ENCODE measurements at regions not wholly inside any gene's neighbourhood (a gene's known extent, or its start where the extent isn't known, plus 50 kb on each side); places are given as distances from the start of the nearest gene placed in this dataset.

- no peak for DNase-seq (ENCODE audit: low read depth)
Observed at GRCh38 chr2:217193431-217194340, 333.8 kb upstream of the TNP1 start.

- DNase-seq (ENCODE audit: low read depth) = no peak
Observed at GRCh38 chr2:217192366-217192765, 332.5 kb upstream of the TNP1 start.

DNA sequence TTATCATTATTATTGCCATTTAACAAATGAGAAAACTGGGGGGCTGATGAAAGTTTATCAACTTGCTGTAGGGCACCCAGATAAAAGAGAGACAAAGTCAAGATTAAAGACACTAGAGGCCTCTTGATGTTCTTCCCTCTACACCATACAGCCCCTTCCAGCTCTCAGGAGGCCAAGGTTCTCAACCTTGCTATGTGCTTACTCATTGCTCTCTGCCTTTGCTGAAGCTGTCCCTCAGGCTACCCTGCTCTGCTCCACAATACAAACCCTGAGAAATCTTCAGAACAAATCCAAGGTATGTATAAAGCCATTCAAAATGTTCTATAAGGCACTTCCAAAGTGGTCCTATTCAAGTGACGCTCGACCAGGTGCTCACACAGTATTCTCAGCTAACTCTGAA lies 329.9 kb upstream of the TNP1 start:
- peak; percentile 28 for DNase-seq (ENCODE audit: low read depth)

DNA sequence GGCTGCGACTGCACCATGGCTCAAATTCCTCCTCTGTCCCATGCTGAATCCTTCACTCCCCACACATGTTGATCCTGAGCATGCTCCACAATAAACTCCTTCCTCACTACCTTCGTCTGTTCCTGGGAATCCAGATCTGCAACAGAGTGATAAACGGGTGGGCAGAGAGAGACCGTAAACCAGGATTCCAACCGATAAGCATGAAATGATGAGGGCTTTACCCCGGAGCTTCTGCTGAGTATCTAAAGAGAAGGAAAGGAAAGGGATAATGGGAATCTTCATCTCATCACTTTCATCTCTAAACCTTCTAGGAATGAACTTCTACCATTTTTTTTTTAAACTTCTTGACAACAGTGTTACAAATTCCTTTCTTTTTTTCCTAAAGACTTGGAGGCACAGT lies 329.3 kb upstream of the TNP1 start:
- no peak for DNase-seq (ENCODE audit: low read depth)

GRCh38 chr2:217186668-217187159 lies 326.9 kb upstream of the TNP1 start:
- DNase-seq (ENCODE audit: low read depth) = no peak

DNA sequence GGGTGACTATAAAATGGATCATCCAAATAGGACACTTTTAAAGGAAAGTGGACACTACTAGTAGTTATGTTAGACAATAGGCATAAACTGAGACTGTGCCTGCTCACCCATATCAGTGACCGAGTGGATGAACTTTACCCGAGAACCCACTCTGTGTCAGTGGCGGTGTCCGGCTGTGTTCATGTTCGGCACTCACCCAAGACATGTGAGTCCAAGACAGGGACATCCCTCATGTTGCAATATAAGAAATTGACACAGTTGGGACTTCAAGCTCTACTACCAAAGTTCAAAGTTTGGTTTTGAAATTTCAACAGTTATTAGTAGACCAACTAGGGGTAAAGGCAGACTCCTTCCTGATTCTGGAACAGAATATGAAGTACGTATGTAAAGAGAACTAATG lies 326.3 kb upstream of the TNP1 start:
- no peak for DNase-seq (ENCODE audit: low read depth)

GRCh38 chr2:217185265-217185995 lies 325.6 kb upstream of the TNP1 start:
- no peak for DNase-seq (ENCODE audit: low read depth)

- DNase-seq (ENCODE audit: low read depth) = peak; percentile 26
Observed at GRCh38 chr2:217184242-217184641, 324.4 kb upstream of the TNP1 start.

DNA sequence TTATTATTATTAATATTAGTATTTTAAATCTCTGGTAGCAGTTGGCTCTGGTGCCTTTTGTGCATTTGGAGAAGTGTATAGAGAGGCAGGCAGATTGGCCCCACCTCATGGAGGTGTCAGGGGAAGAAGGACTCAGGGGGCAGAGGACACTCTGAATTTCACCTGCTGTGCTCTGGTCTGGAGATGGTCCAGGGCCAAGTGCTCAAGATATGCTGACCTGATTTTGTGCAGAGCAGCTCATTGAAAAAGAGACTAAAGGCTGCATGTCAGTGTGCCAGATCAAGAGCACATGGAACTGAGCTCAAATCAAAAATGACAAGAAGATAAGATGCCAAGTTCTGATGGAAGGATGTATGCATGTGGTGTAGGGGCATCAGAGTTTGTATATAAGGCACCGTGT lies 323.6 kb upstream of the TNP1 start:
- DNase-seq (ENCODE audit: low read depth) = no peak

GRCh38 chr2:217182926-217183325 lies 323.1 kb upstream of the TNP1 start:
- no peak for DNase-seq (ENCODE audit: low read depth)

GRCh38 chr2:217181512-217181911 lies 321.6 kb upstream of the TNP1 start:
- no peak for DNase-seq (ENCODE audit: low read depth)

GRCh38 chr2:217179854-217180253 lies 320.0 kb upstream of the TNP1 start:
- DNase-seq (ENCODE audit: low read depth) = no peak

DNA sequence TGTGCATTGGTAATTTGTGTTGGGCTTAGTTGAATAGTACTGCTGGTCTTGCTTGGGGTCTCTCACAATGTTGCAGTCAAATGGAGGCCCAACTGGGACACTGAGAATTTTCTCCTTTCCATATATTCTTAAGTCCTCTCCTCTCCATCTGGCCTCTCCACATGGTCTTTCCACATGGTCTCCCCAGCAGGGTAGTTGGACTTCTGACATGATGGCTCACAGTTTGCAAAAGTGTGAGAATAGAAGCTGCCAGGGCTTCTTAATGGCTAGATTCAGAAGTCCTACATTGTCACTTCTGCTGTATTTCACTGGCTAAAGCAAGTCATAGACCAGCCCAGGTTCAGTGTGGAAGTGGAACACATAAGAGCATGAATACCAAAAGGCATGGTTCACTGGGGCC lies 318.5 kb upstream of the TNP1 start:
- no peak for DNase-seq (ENCODE audit: low read depth)

DNA sequence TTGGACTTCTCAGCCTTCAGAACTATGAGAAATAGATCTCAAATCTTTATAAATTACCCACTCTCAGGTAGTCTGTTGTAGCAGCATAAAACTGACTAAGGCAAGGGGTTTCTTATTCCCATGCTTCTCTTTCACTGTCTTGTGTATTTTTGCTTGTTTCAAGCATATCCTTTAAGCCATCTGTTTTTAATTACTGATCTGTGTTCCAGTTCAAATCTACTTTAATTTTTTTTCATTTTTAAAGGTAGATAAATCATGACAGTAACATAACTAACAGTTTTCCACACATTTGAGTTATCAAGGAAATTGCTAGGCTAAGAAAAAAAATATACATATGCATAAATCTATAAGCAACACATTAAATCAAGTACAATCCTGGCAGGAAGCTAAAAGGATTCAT lies 317.9 kb upstream of the TNP1 start:
- DNase-seq (ENCODE audit: low read depth) = no peak

- DNase-seq (ENCODE audit: low read depth) = no peak
Observed at GRCh38 chr2:217171874-217172273, 312.0 kb upstream of the TNP1 start.

- no peak for DNase-seq (ENCODE audit: low read depth)
Observed at GRCh38 chr2:217168496-217168895, 308.6 kb upstream of the TNP1 start.

DNA sequence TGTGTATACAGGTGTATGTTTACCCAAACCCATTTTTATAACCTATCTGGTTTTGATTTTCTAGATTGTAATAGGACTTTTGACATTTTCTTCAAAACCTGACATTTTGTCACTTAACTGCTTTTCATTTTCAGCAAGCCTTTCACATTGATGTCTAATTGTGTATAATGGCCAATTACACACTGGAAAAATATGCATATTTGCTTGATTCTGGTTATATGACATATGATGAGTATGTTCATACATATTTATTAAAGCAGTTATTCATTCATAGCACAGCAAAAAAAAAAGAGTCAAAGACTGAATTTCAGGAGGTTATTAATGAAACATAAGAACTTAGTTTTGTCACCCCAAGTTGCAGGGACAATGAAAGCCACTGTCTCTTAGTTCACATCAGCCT lies 307.7 kb upstream of the TNP1 start:
- no peak for DNase-seq (ENCODE audit: low read depth)

GRCh38 chr2:217166241-217166850 lies 306.5 kb upstream of the TNP1 start:
- DNase-seq (ENCODE audit: low read depth) = peak; percentile 71

DNA sequence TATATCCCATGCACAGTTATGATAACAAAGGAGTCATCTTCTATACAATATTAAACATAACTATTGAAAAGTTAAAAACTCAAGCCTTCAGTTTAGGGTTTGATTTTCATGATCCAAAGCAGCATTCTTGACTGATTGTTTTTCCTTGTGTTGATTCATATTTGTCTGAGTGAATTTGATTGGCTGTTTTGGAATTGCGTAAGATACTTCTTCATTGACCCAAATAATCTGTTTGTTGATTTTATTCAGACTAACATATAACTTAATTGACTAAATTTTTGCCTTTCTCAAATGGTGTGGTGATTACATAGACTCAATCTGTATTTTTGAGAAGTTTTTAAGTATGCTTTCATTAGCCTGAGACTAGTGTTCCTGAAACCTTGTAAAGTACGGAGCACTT lies 305.7 kb upstream of the TNP1 start:
- DNase-seq (ENCODE audit: low read depth) = peak; percentile 23

GRCh38 chr2:217163987-217164386 lies 304.1 kb upstream of the TNP1 start:
- no peak for DNase-seq (ENCODE audit: low read depth)

DNA sequence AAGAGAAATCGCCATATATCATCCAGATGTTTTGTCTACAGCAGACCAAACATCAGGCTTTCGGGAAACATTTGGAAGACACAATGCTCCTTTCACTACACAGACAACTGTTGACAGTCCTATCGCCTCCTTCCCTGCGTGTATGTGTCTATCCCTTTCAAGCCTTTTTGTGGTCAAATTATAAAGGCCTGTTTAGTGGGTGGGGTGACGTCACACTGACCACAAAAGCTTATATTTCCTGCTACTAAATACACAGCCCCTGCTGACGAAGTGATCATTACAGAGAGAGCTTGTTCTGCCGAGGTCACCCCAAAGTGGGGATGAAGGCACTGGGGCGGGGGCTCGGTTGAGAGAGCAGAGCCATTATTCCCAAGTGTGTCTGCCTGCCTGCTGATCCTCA lies 302.7 kb upstream of the TNP1 start:
- peak; percentile 98 for DNase-seq (ENCODE audit: low read depth)
